IMR-90 (cell line): ENCODE measurements at regions not wholly inside any gene's neighbourhood (a gene's known extent, or its start where the extent isn't known, plus 50 kb on each side); places are given as distances from the start of the nearest gene placed in this dataset.

Experiments used
- ATAC-seq: fragments of 200-7000 bp; cut with Tn5 transposase; 2 replicates; pipeline ENCODE4 v1.9.1; 2020; ENCODE audit warnings: low read depth, mild to moderate bottlenecking, moderate library complexity
- BruUV-seq: library from RNA; stranded (reverse); fragments of 400-500 nt; replicated peaks from 2 replicates; lab custom pipeline; 2021; lab: Mats Ljungman, UMichigan
- CTCF ChIA-PET: fragments of 300-600 bp; formaldehyde crosslinking; extraction: SDS; loops from one replicate; lab custom pipeline; 2021; ENCODE audit warnings: antibody characterized with exemption; lab: Yijun Ruan, JAX
- POLR2A ChIA-PET: fragments of 300-600 bp; sonication (Branson Sonifier 250); formaldehyde crosslinking; loops from one replicate; lab custom pipeline; 2022; ENCODE audit warnings: antibody characterized with exemption; ENCODE audit not compliant: unreplicated experiment; lab: Charles Lee
- DNase-seq: peaks from one replicate; pipeline ENCODE4 v3.0.0; 2013
- H2AFZ ChIP-seq: replicated peaks from 2 replicates; pipeline ENCODE3; 2013; ENCODE audit warnings: low read length, mild to moderate bottlenecking; ENCODE audit not compliant: poor library complexity
- H2AK5ac ChIP-seq: 2 replicates; pipeline ENCODE4 v1.6.1; 2013; ENCODE audit warnings: low read depth, low read length, inconsistent platforms
- H2AK9ac ChIP-seq: replicated peaks from 2 replicates; pipeline ENCODE3; 2013; ENCODE audit warnings: mild to moderate bottlenecking, low read depth, low read length, moderate library complexity; ENCODE audit not compliant: poor library complexity
- H2BK120ac ChIP-seq: 2 replicates; pipeline ENCODE4 v1.6.1; 2013; ENCODE audit warnings: low read depth, low read length, inconsistent platforms
- H2BK15ac ChIP-seq: 3 replicates; pipeline ENCODE4 v1.6.1; 2013; ENCODE audit warnings: low read depth, low read length, inconsistent platforms
- H2BK20ac ChIP-seq: 2 replicates; pipeline ENCODE4 v1.6.1; 2013; ENCODE audit warnings: low read depth, mild to moderate bottlenecking, inconsistent platforms, low read length, moderate library complexity
- H2BK5ac ChIP-seq: 2 replicates; pipeline ENCODE4 v1.6.1; 2013; ENCODE audit warnings: mild to moderate bottlenecking, low read depth, low read length, inconsistent platforms; ENCODE audit not compliant: poor library complexity, severe bottlenecking
- H3K14ac ChIP-seq: replicated peaks from 2 replicates; pipeline ENCODE4 v1.6.1; 2013; ENCODE audit warnings: low read depth, low read length, inconsistent platforms
- H3K18ac ChIP-seq: 2 replicates; pipeline ENCODE4 v1.6.1; 2013; ENCODE audit warnings: low read depth, low read length, control low read depth
- H3K23ac ChIP-seq: 2 replicates; pipeline ENCODE4 v1.6.1; 2013; ENCODE audit warnings: low read depth, low read length, inconsistent platforms
- H3K27ac ChIP-seq: 2 replicates; pipeline ENCODE4 v1.5.1; 2013; ENCODE audit warnings: mild to moderate bottlenecking, control low read depth, low read length; ENCODE audit not compliant: insufficient read depth
- H3K27me3 ChIP-seq: 2 replicates; pipeline ENCODE4 v1.6.1; 2013; ENCODE audit warnings: low read length; ENCODE audit not compliant: control insufficient read depth, insufficient read depth
- H3K36me3 ChIP-seq: 2 replicates; pipeline ENCODE4 v1.6.1; 2013; ENCODE audit warnings: low read length, mixed read lengths; ENCODE audit not compliant: control insufficient read depth, insufficient read depth
- H3K4ac ChIP-seq: 2 replicates; pipeline ENCODE4 v1.6.1; 2013; ENCODE audit warnings: low read depth, low read length, inconsistent platforms
- H3K4me1 ChIP-seq: 2 replicates; pipeline ENCODE4 v1.6.1; 2013; ENCODE audit warnings: low read length, mixed read lengths; ENCODE audit not compliant: control insufficient read depth, insufficient read depth
- H3K4me2 ChIP-seq: 2 replicates; pipeline ENCODE4 v1.6.1; 2013; ENCODE audit warnings: low read depth, mild to moderate bottlenecking, control low read depth, low read length, moderate library complexity
- H3K4me3 ChIP-seq: 2 replicates; pipeline ENCODE4 v1.5.1; 2013; ENCODE audit warnings: low read depth, mild to moderate bottlenecking, control low read depth, low read length, moderate library complexity; ENCODE audit not compliant: insufficient read depth
- H3K56ac ChIP-seq: 2 replicates; pipeline ENCODE4 v1.6.1; 2013; ENCODE audit warnings: low read length, inconsistent platforms; ENCODE audit not compliant: insufficient read depth; ENCODE audit errors: extremely low read depth
- H3K79me1 ChIP-seq, 2 experiments: 2 replicates each; pipeline ENCODE4 v1.6.1; 2013; ENCODE audit warnings: low read length in 2 of 2, inconsistent platforms in 1 of 2, low read depth in 1 of 2
- H3K9ac ChIP-seq: 2 replicates; pipeline ENCODE4 v1.6.1; 2013; ENCODE audit warnings: low read depth, low read length, control low read depth
- H3K9me1 ChIP-seq: 2 replicates; pipeline ENCODE4 v1.6.1; 2013; ENCODE audit warnings: low read length, inconsistent platforms; ENCODE audit not compliant: insufficient read depth
- H3K9me3 ChIP-seq: 2 replicates; pipeline ENCODE4 v1.6.1; 2013; ENCODE audit warnings: low read length; ENCODE audit not compliant: control insufficient read depth, insufficient read depth
- H4K20me1 ChIP-seq: 2 replicates; pipeline ENCODE4 v1.6.1; 2013; ENCODE audit warnings: low read length, inconsistent platforms; ENCODE audit not compliant: insufficient read depth
- H4K5ac ChIP-seq: 2 replicates; pipeline ENCODE4 v1.6.1; 2013; ENCODE audit warnings: mild to moderate bottlenecking, low read depth, low read length, control low read depth
- H4K8ac ChIP-seq, 2 experiments: 2 replicates each; pipeline ENCODE4 v1.6.1; 2013; ENCODE audit warnings: low read depth in 2 of 2, low read length in 2 of 2, control low read depth in 1 of 2, inconsistent platforms in 1 of 2
- H4K91ac ChIP-seq: 2 replicates; pipeline ENCODE4 v1.6.1; 2013; ENCODE audit warnings: low read depth, low read length, inconsistent platforms; ENCODE audit not compliant: insufficient read depth
- BHLHE40 ChIP-seq: fragments of 150-350 bp; IDR thresholded peaks from 2 replicates; pipeline ENCODE4 v1.6.1; 2016; ENCODE audit warnings: mild to moderate bottlenecking, low read depth, low read length
- CEBPB ChIP-seq: IDR thresholded peaks from 2 replicates; pipeline ENCODE4 v1.6.1; 2012; ENCODE audit warnings: low read depth, low read length, improper control_type of control experiment
- CHD1 ChIP-seq: IDR thresholded peaks from 2 replicates; pipeline ENCODE4 v1.6.1; 2012; ENCODE audit warnings: low read depth, low read length, improper control_type of control experiment
- CTCF ChIP-seq: conservative IDR thresholded peaks from 2 replicates; pipeline ENCODE4 v1.5.1; 2012; ENCODE audit warnings: mild to moderate bottlenecking, low read depth, low read length, improper control_type of control experiment
- ELK1 ChIP-seq: fragments of 150-350 bp; IDR thresholded peaks from 2 replicates; pipeline ENCODE4 v1.6.1; 2016; ENCODE audit warnings: low read depth, mild to moderate bottlenecking, low read length, moderate library complexity, borderline replicate concordance
- FOS ChIP-seq: fragments of 150-350 bp; IDR thresholded peaks from 2 replicates; pipeline ENCODE4 v1.6.1; 2016; ENCODE audit warnings: low read depth, low read length
- MAFK ChIP-seq: IDR thresholded peaks from 2 replicates; pipeline ENCODE4 v1.6.1; 2012; ENCODE audit warnings: low read depth, low read length, improper control_type of control experiment
- MAZ ChIP-seq: IDR thresholded peaks from 2 replicates; pipeline ENCODE4 v1.6.1; 2012; ENCODE audit warnings: low read depth, mild to moderate bottlenecking, low read length, improper control_type of control experiment, moderate library complexity, borderline replicate concordance
- MXI1 ChIP-seq: IDR thresholded peaks from 2 replicates; pipeline ENCODE4 v1.6.1; 2012; ENCODE audit warnings: low read depth, mild to moderate bottlenecking, low read length, moderate library complexity, borderline replicate concordance
- NFE2L2 ChIP-seq: fragments of 150-350 bp; IDR thresholded peaks from 2 replicates; pipeline ENCODE4 v1.6.1; 2016; ENCODE audit warnings: low read depth, mild to moderate bottlenecking, low read length
- POLR2A ChIP-seq: IDR thresholded peaks from 2 replicates; pipeline ENCODE4 v1.6.1; 2012; ENCODE audit warnings: mild to moderate bottlenecking, low read depth, low read length
- RAD21 ChIP-seq: IDR thresholded peaks from 2 replicates; pipeline ENCODE4 v1.6.1; 2012; ENCODE audit warnings: low read length, improper control_type of control experiment
- RCOR1 ChIP-seq: IDR thresholded peaks from 2 replicates; pipeline ENCODE4 v1.6.1; 2012; ENCODE audit warnings: mild to moderate bottlenecking, low read length, improper control_type of control experiment; ENCODE audit not compliant: insufficient replicate concordance
- RFX5 ChIP-seq: IDR thresholded peaks from 2 replicates; pipeline ENCODE4 v1.8.0; 2012; ENCODE audit warnings: low read depth, mild to moderate bottlenecking, low read length, moderate library complexity
- SMC3 ChIP-seq: fragments of 150-350 bp; IDR thresholded peaks from 2 replicates; pipeline ENCODE4 v1.6.1; 2016; ENCODE audit warnings: low read depth, mild to moderate bottlenecking, antibody characterized with exemption, low read length, moderate library complexity
- USF2 ChIP-seq: fragments of 150-350 bp; IDR thresholded peaks from 2 replicates; pipeline ENCODE4 v1.6.1; 2017; ENCODE audit warnings: mild to moderate bottlenecking, antibody characterized with exemption, low read length, low read depth
- WGBS, 2 experiments: methylation state at CpG; one replicate each; pipeline versions ENCODE4 v1.1.5 to v1.1.7; 2013; ENCODE audit warnings: missing lambda C conversion rate in 2 of 2; ENCODE audit not compliant: insufficient read length in 1 of 2; ENCODE audit errors: extremely low coverage in 2 of 2; 5-methylcytosine and 5-hydroxymethylcytosine counted together
- dilution Hi-C: fragments of 300-500 bp; cut with HindIII; formaldehyde crosslinking; loops from one replicate; pipeline ENCODE4 v1.14.3; 2018; ENCODE audit warnings: low sequenced_read_pairs; ENCODE audit not compliant: unreplicated experiment
- in situ Hi-C: fragments of 300-500 bp; cut with MboI; formaldehyde crosslinking; loops from 3 replicates; pipeline ENCODE4 v1.14.3; 2019; ENCODE audit warnings: low sequenced_read_pairs, inconsistent platforms, mixed read lengths
- intact Hi-C: fragments of 100-400 bp; cut with micrococcal nuclease; formaldehyde crosslinking; loops from 2 replicates; pipeline ENCODE4 v1.10.0; 2022

DNA sequence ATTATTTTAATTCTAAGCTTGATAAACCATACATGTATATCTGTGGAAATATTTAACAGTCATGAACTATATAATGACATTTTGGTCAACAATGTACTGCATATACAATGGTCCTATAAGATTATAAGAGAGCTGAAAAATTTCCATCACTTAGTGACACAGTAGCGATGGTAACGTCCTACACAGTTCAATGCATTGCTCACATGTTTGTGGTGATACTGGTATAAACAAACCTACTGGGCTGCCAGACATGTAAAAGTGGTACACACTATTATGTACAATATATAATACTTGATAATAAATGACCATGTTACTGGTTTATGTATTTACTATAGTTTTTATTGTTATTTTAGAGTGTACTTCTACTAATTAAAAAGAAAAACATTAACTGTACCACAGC lies 841.9 kb downstream of the LTN1 start:
- H3K79me1 ChIP-seq: no peaks in the 10 kb centered on the region
- DNase-seq (peak; percentile 73), ATAC-seq (peak; percentile 76)
- H3K9ac ChIP-seq: no peak overlapping the region
- intact Hi-C loops: loop anchor here (5.0 kb wide), 1 partner anchor 1303 kb away; the partner anchor contains the start of gene ADAMTS1
- peak overlapping the region; percentile 91 for H4K5ac ChIP-seq
- TF ChIP-seq FOS: no peak
- no peak for TF ChIP-seq RAD21
- no peak for TF ChIP-seq USF2
- no peak for TF ChIP-seq CTCF
- TF ChIP-seq NFE2L2: no peak
- no peak for TF ChIP-seq ELK1
- no peak for TF ChIP-seq MAFK
- TF ChIP-seq CHD1: no peak
- no peak for TF ChIP-seq RCOR1
- TF ChIP-seq RFX5: no peak
- no peak for TF ChIP-seq MXI1
- no peak for TF ChIP-seq POLR2A
- TF ChIP-seq MAZ: no peak
- TF ChIP-seq BHLHE40: no peak
- TF ChIP-seq CEBPB: no peak
- no peak for TF ChIP-seq SMC3
- H3K56ac ChIP-seq: peak overlapping the region; percentile 85
- H2AK9ac ChIP-seq: no peak overlapping the region
- peak overlapping the region; percentile 76; the same call in 1 of the 2 replicates for H3K23ac ChIP-seq
- H3K27ac ChIP-seq: peak overlapping the region; percentile 78
- H2BK20ac ChIP-seq: peak overlapping the region; percentile 99
- no peak overlapping the region for H3K4me2 ChIP-seq
- H3K4ac ChIP-seq: peak overlapping the region; percentile 93; the same call in 1 of the 2 replicates
- WGBS, 2 experiments: no CpG with 5 or more reads among the region's 2 CpGs
- no peaks in the 10 kb centered on the region for H3K9me3 ChIP-seq
- peak overlapping the region; percentile 99 for H2AK5ac ChIP-seq
- dilution Hi-C loops: no loop called here
- H2BK5ac ChIP-seq: peak overlapping the region; percentile 93
- H3K9me1 ChIP-seq: 0 out of 2 replicates have a peak, but pooled peaks cover 2% of the 10 kb centered on the region
- H3K36me3 ChIP-seq: no peaks in the 10 kb centered on the region
- H4K8ac ChIP-seq: peak overlapping the region; percentile 65 to 96
- H3K4me1 ChIP-seq: peaks cover 7% of the 10 kb centered on the region
- ChIA-PET CTCF (no interaction called here), POLR2A (no interaction called here)
- no peaks in the 10 kb centered on the region for H4K20me1 ChIP-seq
- peak overlapping the region; percentile 98 for H4K91ac ChIP-seq
- H3K14ac ChIP-seq: peak overlapping the region; percentile 84
- peak overlapping the region; percentile 100 for H2BK15ac ChIP-seq
- in situ Hi-C loops: no loop called here
- no peak overlapping the region for H2AFZ ChIP-seq
- H3K27me3 ChIP-seq: no peaks in the 10 kb centered on the region
- H3K4me3 ChIP-seq: no peak overlapping the region
- BruUV-seq: no TSS peak
- peak overlapping the region; percentile 97 for H2BK120ac ChIP-seq
- peak overlapping the region; percentile 97 for H3K18ac ChIP-seq
